GM12874 (cell line): ENCODE measurements at regions not wholly inside any gene's neighbourhood (a gene's known extent, or its start where the extent isn't known, plus 50 kb on each side); places are given as distances from the start of the nearest gene placed in this dataset.

ENCODE experiments used
- TF ChIP-seq, protein P1 (sequence below): IDR thresholded peaks from 2 replicates; pipeline ENCODE4 v1.5.1; 2011; ENCODE audit warnings: low read depth, mild to moderate bottlenecking, control low read depth, low read length, moderate library complexity; ENCODE audit not compliant: insufficient read depth

DNA sequence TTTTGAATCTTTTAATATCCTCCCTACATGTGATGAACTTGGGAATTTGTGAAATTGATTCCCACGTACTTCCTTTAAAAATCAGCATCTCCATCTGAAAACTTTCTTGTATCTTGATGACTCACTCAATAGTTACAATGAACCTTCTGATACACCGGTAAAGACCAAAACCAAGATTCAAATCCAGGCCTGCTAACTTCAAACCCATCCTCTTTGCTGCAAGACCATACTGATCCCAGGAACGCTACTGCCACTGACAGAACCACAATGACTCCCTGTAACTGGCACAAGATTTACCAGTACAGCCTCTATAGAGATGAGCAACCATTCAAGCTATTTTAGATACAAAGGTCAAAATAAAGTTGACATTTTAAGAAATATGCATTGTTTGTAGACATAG lies 332.9 kb downstream of the DNAH5 start:
- TF ChIP-seq, protein P1, sequence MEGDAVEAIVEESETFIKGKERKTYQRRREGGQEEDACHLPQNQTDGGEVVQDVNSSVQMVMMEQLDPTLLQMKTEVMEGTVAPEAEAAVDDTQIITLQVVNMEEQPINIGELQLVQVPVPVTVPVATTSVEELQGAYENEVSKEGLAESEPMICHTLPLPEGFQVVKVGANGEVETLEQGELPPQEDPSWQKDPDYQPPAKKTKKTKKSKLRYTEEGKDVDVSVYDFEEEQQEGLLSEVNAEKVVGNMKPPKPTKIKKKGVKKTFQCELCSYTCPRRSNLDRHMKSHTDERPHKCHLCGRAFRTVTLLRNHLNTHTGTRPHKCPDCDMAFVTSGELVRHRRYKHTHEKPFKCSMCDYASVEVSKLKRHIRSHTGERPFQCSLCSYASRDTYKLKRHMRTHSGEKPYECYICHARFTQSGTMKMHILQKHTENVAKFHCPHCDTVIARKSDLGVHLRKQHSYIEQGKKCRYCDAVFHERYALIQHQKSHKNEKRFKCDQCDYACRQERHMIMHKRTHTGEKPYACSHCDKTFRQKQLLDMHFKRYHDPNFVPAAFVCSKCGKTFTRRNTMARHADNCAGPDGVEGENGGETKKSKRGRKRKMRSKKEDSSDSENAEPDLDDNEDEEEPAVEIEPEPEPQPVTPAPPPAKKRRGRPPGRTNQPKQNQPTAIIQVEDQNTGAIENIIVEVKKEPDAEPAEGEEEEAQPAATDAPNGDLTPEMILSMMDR = no peak

DNA sequence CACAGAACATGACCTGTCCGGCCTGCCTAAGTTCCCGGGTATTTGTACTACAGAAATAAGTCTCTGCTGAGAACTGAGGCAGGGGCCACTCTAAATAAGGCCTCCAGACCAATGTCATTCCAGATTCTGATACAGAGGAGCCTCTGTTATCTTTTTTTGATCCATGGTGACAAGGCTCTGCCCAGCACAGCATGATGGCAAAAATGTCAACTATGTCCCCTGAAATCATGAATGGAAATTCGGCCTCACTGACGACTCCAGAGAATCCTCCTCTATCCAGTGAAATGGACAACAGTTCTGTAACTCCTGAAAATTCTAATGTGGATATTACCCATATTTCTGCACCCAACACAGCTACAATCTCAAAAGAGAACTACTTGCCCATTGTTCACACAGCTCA lies 335.0 kb downstream of the DNAH5 start:
- TF ChIP-seq, protein P1 = no peak

DNA sequence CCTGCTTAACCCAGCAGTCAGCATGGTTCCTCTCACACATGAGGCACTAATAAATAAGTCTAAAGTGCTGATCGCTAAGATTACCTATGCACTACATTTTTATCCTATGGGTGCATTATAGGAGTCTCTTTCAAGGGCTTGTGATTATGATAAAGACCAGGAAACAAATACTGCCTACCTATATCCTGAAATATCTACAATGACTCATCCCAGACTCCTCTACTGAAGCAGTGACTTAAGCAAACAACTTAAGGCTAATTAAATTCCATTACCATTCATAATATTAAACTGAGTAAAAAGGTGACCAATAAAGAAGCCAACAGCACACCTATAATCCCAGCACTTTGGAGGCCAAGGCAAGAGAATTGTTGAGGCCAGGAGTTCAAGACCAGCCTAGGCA lies 338.4 kb downstream of the DNAH5 start:
- TF ChIP-seq, protein P1 = no peak

DNA sequence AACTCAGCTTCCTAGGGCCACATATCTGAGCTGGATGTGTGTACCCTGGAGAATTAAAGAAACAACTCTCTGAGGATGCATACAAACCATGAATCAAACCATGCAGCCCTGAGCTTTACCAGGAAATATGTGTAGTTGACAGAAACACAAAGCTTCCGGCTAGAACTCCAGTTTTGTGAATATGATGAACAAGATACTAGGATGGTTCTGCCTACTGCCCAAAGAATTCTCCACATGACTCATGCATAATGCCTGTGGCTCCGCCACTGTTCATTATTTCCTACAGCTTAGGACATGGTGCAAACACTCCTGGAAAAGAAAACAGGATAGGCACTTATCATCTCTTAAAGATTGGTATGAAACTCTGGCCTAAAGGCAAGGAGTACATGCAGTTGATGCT lies 343.4 kb downstream of the DNAH5 start:
- TF ChIP-seq, protein P1 = no peak

DNA sequence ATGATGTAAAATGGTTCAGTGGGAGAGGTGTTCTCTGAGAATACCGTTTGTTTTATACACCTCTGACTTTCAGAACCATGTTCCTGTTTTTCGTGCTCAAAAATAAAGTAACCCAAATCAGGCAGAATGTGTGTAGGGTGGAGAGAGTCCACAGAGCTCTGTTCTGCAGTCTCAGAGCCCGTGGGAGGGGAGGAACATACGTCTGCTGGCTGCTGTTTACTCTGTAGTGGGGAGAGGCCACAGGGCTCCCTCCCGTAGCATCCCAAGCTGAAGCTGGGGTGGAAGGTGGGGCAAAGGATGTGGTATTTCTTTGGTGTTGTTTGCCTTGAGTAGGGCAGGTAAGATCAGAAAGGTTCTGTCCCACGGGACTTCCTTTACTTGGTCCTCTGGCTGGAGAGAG lies 348.5 kb downstream of the DNAH5 start:
- TF ChIP-seq, protein P1 = no peak

DNA sequence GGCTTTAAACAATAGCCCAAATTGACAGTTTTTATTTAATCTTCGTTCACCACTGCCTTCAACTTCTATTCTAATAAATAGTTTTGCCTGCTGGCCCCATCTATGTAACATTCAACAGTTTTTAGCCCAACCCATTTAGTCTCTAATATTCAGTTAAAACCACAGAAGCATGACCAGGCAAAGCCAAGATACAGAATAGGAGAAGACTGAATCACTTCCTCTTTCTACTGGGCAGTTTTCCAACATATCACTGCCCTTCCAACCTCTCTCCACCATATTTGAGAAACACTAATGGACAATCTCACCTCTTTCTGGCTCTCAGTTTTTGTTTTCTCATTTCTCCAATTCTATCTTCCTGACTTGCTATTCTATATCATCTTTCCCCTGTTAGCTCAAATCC lies 352.9 kb downstream of the DNAH5 start:
- TF ChIP-seq, protein P1 = no peak

DNA sequence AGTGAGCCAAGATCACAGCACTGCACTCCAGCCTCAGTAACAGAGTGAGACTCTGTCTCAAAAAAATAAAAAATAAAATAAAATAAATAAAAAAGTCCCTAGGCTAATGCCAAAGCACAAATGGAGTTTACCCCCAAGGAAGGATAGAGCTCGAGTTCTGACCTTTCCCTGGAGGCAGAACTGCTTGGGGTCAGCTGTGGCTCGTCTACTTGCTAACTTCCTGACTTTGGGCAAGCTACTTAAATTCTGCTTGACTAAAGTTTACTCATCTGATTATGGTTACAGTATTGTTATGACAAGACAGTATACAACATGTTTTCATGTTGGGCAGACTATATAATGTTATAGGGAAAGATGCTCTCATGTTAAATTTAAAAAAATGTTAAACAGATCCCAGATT lies 359.2 kb downstream of the DNAH5 start:
- TF ChIP-seq, protein P1 = no peak

GRCh38 chr5:13581914-13582313 lies 362.6 kb downstream of the DNAH5 start:
- TF ChIP-seq, protein P1 = no peak
